Heart left ventricle (tissue), 13 donors: ENCODE measurements at regions not wholly inside any gene's neighbourhood (a gene's known extent, or its start where the extent isn't known, plus 50 kb on each side); places are given as distances from the start of the nearest gene placed in this dataset.

Source experiments
- CTCF ChIP-seq, 12 donors: fragments of 200-600 bp; sonication (generic) in 4 of 12; IDR thresholded peaks; one replicate each; pipeline versions ENCODE4 v1.5.0 to v1.8.0; 2018 to 2022; ENCODE audit warnings: antibody characterized with exemption in 12 of 12, mild to moderate bottlenecking in 5 of 12
- POLR2A ChIP-seq, 2 donors: fragments of 450-650 bp; IDR thresholded peaks; one replicate each; pipeline ENCODE4 v1.6.1; 2017; ENCODE audit warnings: antibody characterized with exemption in 2 of 2, mild to moderate bottlenecking in 2 of 2, moderate library complexity in 2 of 2
- donor health status: ischemic (EF 13 %, LVEDD 7.1; RV severe dilation, severe dysfunction).
- donor health status: DM: no; HTN: yes; CAD: no.
- donor health status: DM: no; HTN: no; CAD: no.
- donor health status: ischemic (EF 25% LVEDD 6.9; RV normal size, moderate dysfunction).
- donor health status: ischemic (EF 25% LVEDD 5.7; RV mildly dilated, moderate dysfunction).
- donor health status: ischemic (EF 35%, LVEDD 5.7; RV mildly dilated, moderate dysfunction).
- donor health status: nonischemic (EF 11% LVEDD 7.7; RV severe dilation, severe dysfunction).
- donor health status: DM: yes; HTN: yes; CAD: no.
- donor health status: PGD.
- donor health status: ischemic (EF 29% LVEDD 5.4; RV normal size, mild dysfunction).
- donor health status: nonischemic (EF 23%, LVEDD 6.1; RV moderate dilation, normal function).

- TF ChIP-seq CTCF (IDR thresholded peaks at IDR 0.05) (no peak), POLR2A (IDR thresholded peaks at IDR 0.05) (no peak)
These were observed 394.6 kb downstream of the C4orf33 start for GRCh38 chr4:129490516-129490915.
